Mesothelial cell of epicardium (in vitro differentiated cells): ENCODE measurements at regions not wholly inside any gene's neighbourhood (a gene's known extent, or its start where the extent isn't known, plus 50 kb on each side); places are given as distances from the start of the nearest gene placed in this dataset.
"Not testable (repeated sequence)": the region's sequence is repeated elsewhere in the genome, so short reads cannot be mapped to it uniquely, and the experiment has no call there.

Source experiments
- DNase-seq, 2 experiments: peaks; one replicate each; pipeline ENCODE4 v3.0.0; 2021; ENCODE audit warnings: low spot score in 2 of 2; ENCODE audit not compliant: unreplicated experiment in 2 of 2
- H3K27ac Mint-ChIP-seq: 2 replicates; pipeline ENCODE4 v1.8.0; 2021; ENCODE audit warnings: mixed read lengths
- H3K27me3 Mint-ChIP-seq: 2 replicates; pipeline ENCODE4 v1.8.0; 2021; ENCODE audit warnings: low read depth, mixed read lengths
- H3K36me3 Mint-ChIP-seq: 2 replicates; pipeline ENCODE4 v1.8.0; 2021; ENCODE audit warnings: mixed read lengths
- H3K4me1 Mint-ChIP-seq: 2 replicates; pipeline ENCODE4 v1.8.0; 2021; ENCODE audit warnings: mixed read lengths
- H3K4me3 Mint-ChIP-seq: 2 replicates; pipeline ENCODE4 v1.8.0; 2021; ENCODE audit warnings: mild to moderate bottlenecking, moderate library complexity, mixed read lengths
- H3K9me3 Mint-ChIP-seq: 2 replicates; pipeline ENCODE4 v1.8.0; 2021; ENCODE audit warnings: mixed read lengths
- CTCF ChIP-seq: fragments of 200-600 bp; sonication (generic); IDR thresholded peaks from one replicate; pipeline ENCODE4 v1.5.0; 2021; ENCODE audit warnings: antibody characterized with exemption; ENCODE audit not compliant: unreplicated experiment

GRCh38 chr4:86508436-86508835 lies 85.7 kb upstream of the PTPN13 start:
- H3K4me1 Mint-ChIP-seq, result peaks cover 3% of the 10 kb centered on the region
- H3K4me3 Mint-ChIP-seq, result no peak overlapping the region
- DNase-seq, result no peak
- peaks cover 5% of the 10 kb centered on the region for H3K9me3 Mint-ChIP-seq
- no peaks in the 10 kb centered on the region for H3K36me3 Mint-ChIP-seq
- TF ChIP-seq CTCF, result no peak
- H3K27me3 Mint-ChIP-seq, result no peaks in the 10 kb centered on the region
- H3K27ac Mint-ChIP-seq, result no peak overlapping the region

- Mint-ChIP-seq H3K27ac (no peak overlapping the region), H3K9me3 (peaks cover 35% of the 10 kb centered on the region), H3K27me3 (no peaks in the 10 kb centered on the region), H3K36me3 (no peaks in the 10 kb centered on the region), H3K4me1 (peaks cover 3% of the 10 kb centered on the region), H3K4me3 (no peak overlapping the region)
- no peak for TF ChIP-seq CTCF
- no peak for DNase-seq
Measured at GRCh38 chr4:86511590-86511989, 82.5 kb upstream of the PTPN13 start.

- no peaks in the 10 kb centered on the region for H3K27me3 Mint-ChIP-seq
- no peak overlapping the region for H3K27ac Mint-ChIP-seq
- no peaks in the 10 kb centered on the region for H3K36me3 Mint-ChIP-seq
- H3K4me3 Mint-ChIP-seq, result no peak overlapping the region
- H3K4me1 Mint-ChIP-seq, result peaks cover 3% of the 10 kb centered on the region
- no peak for TF ChIP-seq CTCF
- no peak for DNase-seq
- H3K9me3 Mint-ChIP-seq, result peaks cover 40% of the 10 kb centered on the region
Measured at GRCh38 chr4:86512631-86513030, 81.5 kb upstream of the PTPN13 start.

- H3K27ac Mint-ChIP-seq, DNase-seq, H3K4me3 Mint-ChIP-seq, H3K27me3 Mint-ChIP-seq, H3K4me1 Mint-ChIP-seq: not testable (repeated sequence)
- peaks cover 20% of the 10 kb centered on the region for H3K36me3 Mint-ChIP-seq
- H3K9me3 Mint-ChIP-seq, result peaks cover 72% of the 10 kb centered on the region
Measured at GRCh38 chr4:86515963-86516362, 78.2 kb upstream of the PTPN13 start.

GRCh38 chr4:86521373-86521969 lies 72.6 kb upstream of the PTPN13 start:
- peaks cover 48% of the 10 kb centered on the region for H3K9me3 Mint-ChIP-seq

GRCh38 chr4:86522349-86522748 lies 71.8 kb upstream of the PTPN13 start:
- no peaks in the 10 kb centered on the region for H3K4me1 Mint-ChIP-seq
- H3K27me3 Mint-ChIP-seq, result no peaks in the 10 kb centered on the region
- no peak overlapping the region for H3K4me3 Mint-ChIP-seq
- peaks cover 44% of the 10 kb centered on the region for H3K9me3 Mint-ChIP-seq
- TF ChIP-seq CTCF, result no peak
- no peak for DNase-seq
- H3K36me3 Mint-ChIP-seq, result peaks cover 20% of the 10 kb centered on the region
- H3K27ac Mint-ChIP-seq, result no peak overlapping the region

More at GRCh38 chr4:86521373-86521969, 72.6 kb upstream of the PTPN13 start:
- TF ChIP-seq CTCF, result no peak
- no peak overlapping the region for H3K27ac Mint-ChIP-seq
- H3K27me3 Mint-ChIP-seq, result no peaks in the 10 kb centered on the region
- H3K4me3 Mint-ChIP-seq, result no peak overlapping the region
- no peaks in the 10 kb centered on the region for H3K4me1 Mint-ChIP-seq
- no peak for DNase-seq
- peaks cover 20% of the 10 kb centered on the region for H3K36me3 Mint-ChIP-seq
